ENCODE measurements at regions not wholly inside any gene's neighbourhood (a gene's known extent, or its start where the extent isn't known, plus 50 kb on each side); places are given as distances from the start of the nearest gene placed in this dataset.
"Not testable (repeated sequence)": the region's sequence is repeated elsewhere in the genome, so short reads cannot be mapped to it uniquely, and the experiment has no call there.

GRCh38 chr3:166864473-166865467 is 515.3 kb downstream of the ZBBX start:
- intact Hi-C loops (cut with DNase I) = no loop called here
- DNase-seq (ENCODE audit: low spot score) = no peak

GRCh38 chr3:166860217-166860616 is 519.9 kb downstream of the ZBBX start:
- no peak for DNase-seq (ENCODE audit: low spot score)
- intact Hi-C loops (cut with DNase I) = no loop called here

GRCh38 chr3:166844329-166844728 is 535.8 kb downstream of the ZBBX start:
- DNase-seq (ENCODE audit: low spot score) = no peak
- intact Hi-C loops (cut with DNase I) = no loop called here

GRCh38 chr3:166842784-166843183 is 537.3 kb downstream of the ZBBX start:
- DNase-seq (ENCODE audit: low spot score); intact Hi-C loops (cut with DNase I): not testable (repeated sequence)

- DNase-seq (ENCODE audit: low spot score) = no peak
- intact Hi-C loops (cut with DNase I) = no loop called here
These were observed 542.6 kb downstream of the ZBBX start for GRCh38 chr3:166837535-166837934.

- DNase-seq (ENCODE audit: low spot score) = no peak
- intact Hi-C loops (cut with DNase I) = no loop called here
These were observed 543.3 kb downstream of the ZBBX start for GRCh38 chr3:166836836-166837235.

GRCh38 chr3:166829896-166830295 is 550.2 kb downstream of the ZBBX start:
- intact Hi-C loops (cut with DNase I) = no loop called here
- no peak for DNase-seq (ENCODE audit: low spot score)

GRCh38 chr3:166818464-166818863 is 561.6 kb downstream of the ZBBX start:
- DNase-seq (ENCODE audit: low spot score) = no peak
- intact Hi-C loops (cut with DNase I) = no loop called here

- DNase-seq (ENCODE audit: low spot score); intact Hi-C loops (cut with DNase I): not testable (repeated sequence)
These were observed 562.8 kb downstream of the ZBBX start for GRCh38 chr3:166817269-166817668.

- no peak for DNase-seq (ENCODE audit: low spot score)
- intact Hi-C loops (cut with DNase I) = no loop called here
These were observed 569.2 kb downstream of the ZBBX start for GRCh38 chr3:166810741-166811445.

GRCh38 chr3:166809520-166809919 is 570.6 kb downstream of the ZBBX start:
- DNase-seq (ENCODE audit: low spot score) = no peak
- intact Hi-C loops (cut with DNase I) = no loop called here

- intact Hi-C loops (cut with DNase I) = no loop called here
- no peak for DNase-seq (ENCODE audit: low spot score)
These were observed 591.2 kb downstream of the ZBBX start for GRCh38 chr3:166788936-166789335.

- intact Hi-C loops (cut with DNase I) = no loop called here
- DNase-seq (ENCODE audit: low spot score) = no peak
These were observed 594.2 kb downstream of the ZBBX start for GRCh38 chr3:166785876-166786275.

GRCh38 chr3:166783206-166783605 is 596.9 kb downstream of the ZBBX start:
- DNase-seq (ENCODE audit: low spot score) = no peak
- intact Hi-C loops (cut with DNase I) = no loop called here

- DNase-seq (ENCODE audit: low spot score) = no peak
- intact Hi-C loops (cut with DNase I) = no loop called here
These were observed 615.3 kb downstream of the ZBBX start for GRCh38 chr3:166764698-166765318.

GRCh38 chr3:166759736-166760513 is 620.2 kb downstream of the ZBBX start:
- DNase-seq (ENCODE audit: low spot score) = no peak
- intact Hi-C loops (cut with DNase I) = no loop called here

- no peak for DNase-seq (ENCODE audit: low spot score)
- intact Hi-C loops (cut with DNase I) = no loop called here
These were observed 627.9 kb downstream of the ZBBX start for GRCh38 chr3:166752214-166752613.

GRCh38 chr3:166743481-166744134 is 636.5 kb downstream of the ZBBX start:
- no peak for DNase-seq (ENCODE audit: low spot score)

GRCh38 chr3:166734734-166735133 is 645.4 kb downstream of the ZBBX start:
- intact Hi-C loops (cut with DNase I) = no loop called here
- no peak for DNase-seq (ENCODE audit: low spot score)

More at GRCh38 chr3:166743481-166744134, 636.5 kb downstream of the ZBBX start:
- intact Hi-C loops (cut with DNase I) = no loop called here
